ENCODE measurements at regions not wholly inside any gene's neighbourhood (a gene's known extent, or its start where the extent isn't known, plus 50 kb on each side); places are given as distances from the start of the nearest gene placed in this dataset.

GRCh38 chr20:11067359-11067758 is 393.6 kb upstream of the JAG1 start:
- Histone ChIP-seq H3K27ac (ENCODE audit: low read depth, low read length) (no peak overlapping the region), H3K27me3 (ENCODE audit: control insufficient read depth, insufficient read depth, low read length) (no peaks in the 10 kb centered on the region), H3K9me3 (ENCODE audit: control insufficient read depth, insufficient read depth, low read length) (peaks cover 3% of the 10 kb centered on the region), H3K36me3 (ENCODE audit: control insufficient read depth, insufficient read depth, low read length) (no peaks in the 10 kb centered on the region), H3K4me3 (ENCODE audit: low read depth, low read length) (no peak overlapping the region), H3K4me1 (ENCODE audit: control insufficient read depth, insufficient read depth, low read length) (no peaks in the 10 kb centered on the region)
- no peak for DNase-seq (ENCODE audit: low read depth in 4 of 6, low spot score in 6 of 6)
- WGBS (ENCODE audit: insufficient coverage), result no CpG with 5 or more reads among the region's 1 CpG

- no peaks in the 10 kb centered on the region for H3K4me1 ChIP-seq (ENCODE audit: control insufficient read depth, insufficient read depth, low read length)
- H3K36me3 ChIP-seq (ENCODE audit: control insufficient read depth, insufficient read depth, low read length), result no peaks in the 10 kb centered on the region
- H3K27ac ChIP-seq (ENCODE audit: low read depth, low read length), result no peak overlapping the region
- H3K27me3 ChIP-seq (ENCODE audit: control insufficient read depth, insufficient read depth, low read length), result no peaks in the 10 kb centered on the region
- no peak overlapping the region for H3K4me3 ChIP-seq (ENCODE audit: low read depth, low read length)
- WGBS (ENCODE audit: insufficient coverage), result no CpG with 5 or more reads among the region's 1 CpG
- peaks cover 3% of the 10 kb centered on the region for H3K9me3 ChIP-seq (ENCODE audit: control insufficient read depth, insufficient read depth, low read length)
- no peak for DNase-seq (ENCODE audit: low read depth in 4 of 6, low spot score in 6 of 6)
Measured at GRCh38 chr20:11072982-11073381, 399.2 kb upstream of the JAG1 start.

GRCh38 chr20:11076434-11077105 is 402.8 kb upstream of the JAG1 start:
- H3K27me3 ChIP-seq (ENCODE audit: control insufficient read depth, insufficient read depth, low read length), result no peaks in the 10 kb centered on the region
- peak in 2 of 6 donors; percentile 16 to 69 for DNase-seq (ENCODE audit: low read depth in 4 of 6, low spot score in 6 of 6)
- 62% methylated on average over 2 of the region's 10 CpGs for WGBS (ENCODE audit: insufficient coverage)
- no peaks in the 10 kb centered on the region for H3K36me3 ChIP-seq (ENCODE audit: control insufficient read depth, insufficient read depth, low read length)
- peaks cover 2% of the 10 kb centered on the region for H3K9me3 ChIP-seq (ENCODE audit: control insufficient read depth, insufficient read depth, low read length)
- H3K4me1 ChIP-seq (ENCODE audit: control insufficient read depth, insufficient read depth, low read length), result no peaks in the 10 kb centered on the region
- H3K4me3 ChIP-seq (ENCODE audit: low read depth, low read length), result no peak overlapping the region
- H3K27ac ChIP-seq (ENCODE audit: low read depth, low read length), result no peak overlapping the region

- Histone ChIP-seq H3K36me3 (ENCODE audit: control insufficient read depth, insufficient read depth, low read length) (no peaks in the 10 kb centered on the region), H3K9me3 (ENCODE audit: control insufficient read depth, insufficient read depth, low read length) (peaks cover under 1% of the 10 kb centered on the region), H3K27me3 (ENCODE audit: control insufficient read depth, insufficient read depth, low read length) (no peaks in the 10 kb centered on the region), H3K4me3 (ENCODE audit: low read depth, low read length) (no peak overlapping the region), H3K4me1 (ENCODE audit: control insufficient read depth, insufficient read depth, low read length) (no peaks in the 10 kb centered on the region), H3K27ac (ENCODE audit: low read depth, low read length) (no peak overlapping the region)
- no CpG with 5 or more reads among the region's 2 CpGs for WGBS (ENCODE audit: insufficient coverage)
- DNase-seq (ENCODE audit: low read depth in 4 of 6, low spot score in 6 of 6), result no peak
Measured at GRCh38 chr20:11077226-11077625, 403.4 kb upstream of the JAG1 start.

GRCh38 chr20:11080010-11080409 is 406.2 kb upstream of the JAG1 start:
- no peaks in the 10 kb centered on the region for H3K36me3 ChIP-seq (ENCODE audit: control insufficient read depth, insufficient read depth, low read length)
- no peak overlapping the region for H3K4me3 ChIP-seq (ENCODE audit: low read depth, low read length)
- H3K27me3 ChIP-seq (ENCODE audit: control insufficient read depth, insufficient read depth, low read length), result no peaks in the 10 kb centered on the region
- peak overlapping the region; percentile 3 for H3K27ac ChIP-seq (ENCODE audit: low read depth, low read length)
- no CpG with 5 or more reads among the region's 3 CpGs for WGBS (ENCODE audit: insufficient coverage)
- H3K4me1 ChIP-seq (ENCODE audit: control insufficient read depth, insufficient read depth, low read length), result no peaks in the 10 kb centered on the region
- no peaks in the 10 kb centered on the region for H3K9me3 ChIP-seq (ENCODE audit: control insufficient read depth, insufficient read depth, low read length)
- DNase-seq (ENCODE audit: low read depth in 4 of 6, low spot score in 6 of 6), result no peak

GRCh38 chr20:11080781-11081377 is 407.1 kb upstream of the JAG1 start:
- no peaks in the 10 kb centered on the region for H3K9me3 ChIP-seq (ENCODE audit: control insufficient read depth, insufficient read depth, low read length)
- no peak overlapping the region for H3K4me3 ChIP-seq (ENCODE audit: low read depth, low read length)
- no peaks in the 10 kb centered on the region for H3K36me3 ChIP-seq (ENCODE audit: control insufficient read depth, insufficient read depth, low read length)
- no peaks in the 10 kb centered on the region for H3K27me3 ChIP-seq (ENCODE audit: control insufficient read depth, insufficient read depth, low read length)
- WGBS (ENCODE audit: insufficient coverage), result 69% methylated on average over 2 of the region's 8 CpGs
- peak in 1 of 6 donors; percentile 14 for DNase-seq (ENCODE audit: low read depth in 4 of 6, low spot score in 6 of 6)
- H3K27ac ChIP-seq (ENCODE audit: low read depth, low read length), result no peak overlapping the region
- H3K4me1 ChIP-seq (ENCODE audit: control insufficient read depth, insufficient read depth, low read length), result no peaks in the 10 kb centered on the region

GRCh38 chr20:11083841-11084240 is 410.0 kb upstream of the JAG1 start:
- 90% methylated on average over 2 of the region's 2 CpGs for WGBS (ENCODE audit: insufficient coverage)

GRCh38 chr20:11084508-11084907 is 410.7 kb upstream of the JAG1 start:
- Histone ChIP-seq H3K27me3 (ENCODE audit: control insufficient read depth, insufficient read depth, low read length) (no peaks in the 10 kb centered on the region), H3K36me3 (ENCODE audit: control insufficient read depth, insufficient read depth, low read length) (no peaks in the 10 kb centered on the region), H3K4me3 (ENCODE audit: low read depth, low read length) (no peak overlapping the region), H3K27ac (ENCODE audit: low read depth, low read length) (no peak overlapping the region), H3K4me1 (ENCODE audit: control insufficient read depth, insufficient read depth, low read length) (no peaks in the 10 kb centered on the region), H3K9me3 (ENCODE audit: control insufficient read depth, insufficient read depth, low read length) (no peaks in the 10 kb centered on the region)
- DNase-seq (ENCODE audit: low read depth in 4 of 6, low spot score in 6 of 6), result no peak

More at GRCh38 chr20:11083841-11084240, 410.0 kb upstream of the JAG1 start:
- no peak for DNase-seq (ENCODE audit: low read depth in 4 of 6, low spot score in 6 of 6)
- H3K36me3 ChIP-seq (ENCODE audit: control insufficient read depth, insufficient read depth, low read length), result no peaks in the 10 kb centered on the region
- H3K4me3 ChIP-seq (ENCODE audit: low read depth, low read length), result no peak overlapping the region
- no peak overlapping the region for H3K27ac ChIP-seq (ENCODE audit: low read depth, low read length)
- H3K27me3 ChIP-seq (ENCODE audit: control insufficient read depth, insufficient read depth, low read length), result no peaks in the 10 kb centered on the region
- no peaks in the 10 kb centered on the region for H3K4me1 ChIP-seq (ENCODE audit: control insufficient read depth, insufficient read depth, low read length)
- H3K9me3 ChIP-seq (ENCODE audit: control insufficient read depth, insufficient read depth, low read length), result no peaks in the 10 kb centered on the region

- Histone ChIP-seq H3K4me3 (ENCODE audit: low read depth, low read length) (no peak overlapping the region), H3K27ac (ENCODE audit: low read depth, low read length) (no peak overlapping the region), H3K27me3 (ENCODE audit: control insufficient read depth, insufficient read depth, low read length) (no peaks in the 10 kb centered on the region), H3K36me3 (ENCODE audit: control insufficient read depth, insufficient read depth, low read length) (no peaks in the 10 kb centered on the region), H3K9me3 (ENCODE audit: control insufficient read depth, insufficient read depth, low read length) (no peaks in the 10 kb centered on the region), H3K4me1 (ENCODE audit: control insufficient read depth, insufficient read depth, low read length) (no peaks in the 10 kb centered on the region)
- DNase-seq (ENCODE audit: low read depth in 4 of 6, low spot score in 6 of 6), result no peak
- 100% methylated on average over 3 of the region's 5 CpGs for WGBS (ENCODE audit: insufficient coverage)
Measured at GRCh38 chr20:11086970-11087369, 413.2 kb upstream of the JAG1 start.

- no peak overlapping the region for H3K27ac ChIP-seq (ENCODE audit: low read depth, low read length)
- H3K9me3 ChIP-seq (ENCODE audit: control insufficient read depth, insufficient read depth, low read length), result no peaks in the 10 kb centered on the region
- H3K36me3 ChIP-seq (ENCODE audit: control insufficient read depth, insufficient read depth, low read length), result no peaks in the 10 kb centered on the region
- no CpG with 5 or more reads among the region's 1 CpG for WGBS (ENCODE audit: insufficient coverage)
- H3K4me3 ChIP-seq (ENCODE audit: low read depth, low read length), result no peak overlapping the region
- no peaks in the 10 kb centered on the region for H3K27me3 ChIP-seq (ENCODE audit: control insufficient read depth, insufficient read depth, low read length)
- no peaks in the 10 kb centered on the region for H3K4me1 ChIP-seq (ENCODE audit: control insufficient read depth, insufficient read depth, low read length)
- DNase-seq (ENCODE audit: low read depth in 4 of 6, low spot score in 6 of 6), result peak in 1 of 6 donors; percentile 20
Measured at GRCh38 chr20:11090751-11091150, 417.0 kb upstream of the JAG1 start.

All from spinal cord (tissue), 9 donors.